GM12865 (cell line): ENCODE measurements at regions not wholly inside any gene's neighbourhood (a gene's known extent, or its start where the extent isn't known, plus 50 kb on each side); places are given as distances from the start of the nearest gene placed in this dataset.

Experiments used
- DNase-seq: peaks from one replicate; pipeline ENCODE4 v3.0.0; 2010; ENCODE audit warnings: low read depth
- H3K4me3 ChIP-seq: 2 replicates; pipeline ENCODE4 v1.5.1; 2011; ENCODE audit warnings: mild to moderate bottlenecking, low read depth, low read length, control low read depth
- CTCF ChIP-seq: IDR thresholded peaks from 2 replicates; pipeline ENCODE4 v1.5.1; 2011; ENCODE audit warnings: low read length, control low read depth, low read depth, inconsistent platforms; ENCODE audit not compliant: insufficient read depth; ENCODE audit errors: missing control alignments

GRCh38 chr4:156243015-156243414, 289.3 kb upstream of the CTSO start:
- DNase-seq = no peak
- no peak for TF ChIP-seq CTCF

GRCh38 chr4:156242390-156242789, 288.7 kb upstream of the CTSO start:
- H3K4me3 ChIP-seq = no peak overlapping the region
- no peak for DNase-seq
- no peak for TF ChIP-seq CTCF

More at GRCh38 chr4:156243015-156243414, 289.3 kb upstream of the CTSO start:
- no peak overlapping the region for H3K4me3 ChIP-seq

- no peak for DNase-seq
- H3K4me3 ChIP-seq = no peak overlapping the region
- TF ChIP-seq CTCF = no peak
Observed at GRCh38 chr4:156241896-156242295, 288.2 kb upstream of the CTSO start.

GRCh38 chr4:156238171-156238570, 284.5 kb upstream of the CTSO start:
- TF ChIP-seq CTCF = no peak
- no peak for DNase-seq
- H3K4me3 ChIP-seq = no peak overlapping the region

- TF ChIP-seq CTCF = no peak
- peak; percentile 6 for DNase-seq
- no peak overlapping the region for H3K4me3 ChIP-seq
Observed at GRCh38 chr4:156237231-156237630, 283.6 kb upstream of the CTSO start.

- no peak for TF ChIP-seq CTCF
- DNase-seq = no peak
- H3K4me3 ChIP-seq = no peak overlapping the region
Observed at GRCh38 chr4:156230176-156230575, 276.5 kb upstream of the CTSO start.

- no peak for TF ChIP-seq CTCF
- no peak for DNase-seq
- no peak overlapping the region for H3K4me3 ChIP-seq
Observed at GRCh38 chr4:156228676-156229075, 275.0 kb upstream of the CTSO start.
